ENCODE measurements at regions not wholly inside any gene's neighbourhood (a gene's known extent, or its start where the extent isn't known, plus 50 kb on each side); places are given as distances from the start of the nearest gene placed in this dataset.
"Not testable (repeated sequence)": the region's sequence is repeated elsewhere in the genome, so short reads cannot be mapped to it uniquely, and the experiment has no call there.

GRCh38 chr10:91091780-91092179, 128.7 kb upstream of the PCGF5 start:
- no peak for DNase-seq

GRCh38 chr10:91096274-91096673, 124.2 kb upstream of the PCGF5 start:
- no peak for DNase-seq

- no peak for DNase-seq
Observed at GRCh38 chr10:91097313-91097712, 123.2 kb upstream of the PCGF5 start.

- not testable (repeated sequence) for DNase-seq
Observed at GRCh38 chr10:91098021-91098420, 122.4 kb upstream of the PCGF5 start.

- no peak for DNase-seq
Observed at GRCh38 chr10:91103384-91104192, 116.9 kb upstream of the PCGF5 start.

GRCh38 chr10:91104193-91105041, 116.0 kb upstream of the PCGF5 start:
- DNase-seq: no peak

- no peak for DNase-seq
Observed at GRCh38 chr10:91105269-91105668, 115.2 kb upstream of the PCGF5 start.

GRCh38 chr10:91108820-91109219, 111.6 kb upstream of the PCGF5 start:
- DNase-seq: no peak

- no peak for DNase-seq
Observed at GRCh38 chr10:91111060-91111459, 109.4 kb upstream of the PCGF5 start.

GRCh38 chr10:91115618-91116390, 104.7 kb upstream of the PCGF5 start:
- no peak for DNase-seq

GRCh38 chr10:91117505-91117904, 103.0 kb upstream of the PCGF5 start:
- no peak for DNase-seq

- DNase-seq: no peak
Observed at GRCh38 chr10:91120348-91120747, 100.1 kb upstream of the PCGF5 start.

GRCh38 chr10:91123261-91123660, 97.2 kb upstream of the PCGF5 start:
- no peak for DNase-seq

- DNase-seq: no peak
Observed at GRCh38 chr10:91124016-91124415, 96.4 kb upstream of the PCGF5 start.

- DNase-seq: no peak
Observed at GRCh38 chr10:91126471-91126870, 94.0 kb upstream of the PCGF5 start.

- no peak for DNase-seq
Observed at GRCh38 chr10:91127341-91128082, 93.0 kb upstream of the PCGF5 start.

GRCh38 chr10:91135113-91135512, 85.3 kb upstream of the PCGF5 start:
- DNase-seq: no peak

GRCh38 chr10:91137011-91137643, 83.3 kb upstream of the PCGF5 start:
- no peak for DNase-seq

GRCh38 chr10:91137822-91138221, 82.6 kb upstream of the PCGF5 start:
- DNase-seq: no peak

- no peak for DNase-seq
Observed at GRCh38 chr10:91140995-91141549, 79.4 kb upstream of the PCGF5 start.

GRCh38 chr10:91144961-91145360, 75.5 kb upstream of the PCGF5 start:
- DNase-seq: no peak

GRCh38 chr10:91146146-91146545, 74.3 kb upstream of the PCGF5 start:
- DNase-seq: no peak

Measured in NCI-H1436 treated with DMSO at 0.1 percent for 48 hours (cell line).